HCT116 (cell line): ENCODE measurements at regions not wholly inside any gene's neighbourhood (a gene's known extent, or its start where the extent isn't known, plus 50 kb on each side); places are given as distances from the start of the nearest gene placed in this dataset.

Experiments used
- ATAC-seq: fragments of 200-7000 bp; cut with Tn5 transposase; 2 replicates; pipeline ENCODE4 v1.9.1; 2020; ENCODE audit warnings: mild to moderate bottlenecking, moderate library complexity
- BruUV-seq: library from RNA; stranded (reverse); fragments of 400-500 nt; replicated peaks from 2 replicates; lab custom pipeline; 2021; lab: Mats Ljungman, UMichigan
- CTCF ChIA-PET: fragments of 300-600 bp; sonication (Branson Sonifier 250); formaldehyde crosslinking; loops from one replicate; lab custom pipeline; 2021; ENCODE audit warnings: antibody characterized with exemption; lab: Charles Lee
- POLR2A ChIA-PET: fragments of 300-600, 350-600 bp; sonication (Branson Sonifier 250); formaldehyde crosslinking; loops from one replicate; lab custom pipeline; 2021; ENCODE audit warnings: antibody characterized with exemption; lab: Charles Lee
- RAD21 ChIA-PET, 2 experiments: fragments of 300-600 bp; sonication (Branson Sonifier 250); formaldehyde crosslinking; loops; one replicate each; lab custom pipeline; 2023; ENCODE audit warnings: low total read pairs in 2 of 2; ENCODE audit not compliant: uncharacterized antibody in 2 of 2, unreplicated experiment in 2 of 2, low non-redundant PET in 1 of 2; lab: Charles Lee
- DNase-seq: peaks from one replicate; pipeline ENCODE4 v3.0.0-alpha.2; 2010; ENCODE audit warnings: low read depth, low spot score
- H2AFZ ChIP-seq: fragments of 200-600 bp; shearing (Covaris generic), sonication (generic); 2 replicates; pipeline ENCODE4 v1.6.1; 2017; ENCODE audit warnings: low read depth, mixed run types, mixed read lengths, antibody characterized with exemption, low read length; ENCODE audit not compliant: poor library complexity, severe bottlenecking
- H3K27ac ChIP-seq: 2 replicates; pipeline ENCODE4 v1.5.1; 2012; ENCODE audit warnings: low read depth, low read length
- H3K27me3 ChIP-seq: fragments of 200-600 bp; sonication (generic); 2 replicates; pipeline ENCODE4 v1.6.1; 2016; ENCODE audit warnings: mixed run types, low read length, mixed read lengths; ENCODE audit not compliant: insufficient read depth
- H3K36me3 ChIP-seq, 2 experiments: fragments of 200-500 bp in 1 of 2; fragments of 200-600 bp in 1 of 2; sonication (Bioruptor generic) in 1 of 2; sonication (generic) in 1 of 2; 2 replicates each; pipeline versions ENCODE4 v1.5.1 to v1.6.1; 2014 to 2016; ENCODE audit warnings: low read length in 2 of 2, inconsistent platforms in 1 of 2, mixed read lengths in 1 of 2, mixed run types in 1 of 2; ENCODE audit not compliant: insufficient read depth in 2 of 2, control insufficient read depth in 1 of 2
- H3K4me1 ChIP-seq, 2 experiments: fragments of 200-600 bp in 1 of 2; sonication (generic) in 1 of 2; 2 replicates each; pipeline versions ENCODE4 v1.5.1 to v1.6.1; 2012 to 2017; ENCODE audit warnings: low read length in 2 of 2, inconsistent platforms in 1 of 2, mild to moderate bottlenecking in 1 of 2, mixed read lengths in 1 of 2, mixed run types in 1 of 2, moderate library complexity in 1 of 2; ENCODE audit not compliant: insufficient read depth in 2 of 2, control insufficient read depth in 1 of 2
- H3K4me2 ChIP-seq: fragments of 200-600 bp; sonication (generic); 2 replicates; pipeline ENCODE4 v1.6.1; 2017; ENCODE audit warnings: mixed run types, low read length, mixed read lengths
- H3K4me3 ChIP-seq, 2 experiments: fragments of 200-600 bp in 1 of 2; sonication (generic) in 1 of 2; replicated peaks in 1 of 2; 2 replicates each; pipeline ENCODE4 v1.5.1; 2011 to 2016; ENCODE audit warnings: low read length in 2 of 2, control low read depth in 1 of 2, low read depth in 1 of 2, mild to moderate bottlenecking in 1 of 2, mixed read lengths in 1 of 2, mixed run types in 1 of 2
- H3K79me2 ChIP-seq: fragments of 200-600 bp; sonication (generic); 2 replicates; pipeline ENCODE4 v1.6.1; 2017; ENCODE audit warnings: mild to moderate bottlenecking, mixed run types, low read length, moderate library complexity, mixed read lengths; ENCODE audit not compliant: insufficient read depth
- H3K9ac ChIP-seq: fragments of 200-600 bp; sonication (generic); 2 replicates; pipeline ENCODE4 v1.6.1; 2016; ENCODE audit warnings: low read length, mixed read lengths
- H3K9me2 ChIP-seq: fragments of 200-600 bp; sonication (generic), shearing (Covaris generic); 2 replicates; pipeline ENCODE4 v1.6.1; 2017; ENCODE audit warnings: mixed run types, mild to moderate bottlenecking, moderate library complexity; ENCODE audit not compliant: insufficient read depth
- H3K9me3 ChIP-seq, 2 experiments: fragments of 200-500 bp in 1 of 2; fragments of 200-600 bp in 1 of 2; sonication (Bioruptor generic) in 1 of 2; sonication (generic) in 1 of 2; 2 replicates each; pipeline ENCODE4 v1.6.1; 2014 to 2017; ENCODE audit warnings: low read length in 2 of 2, mixed read lengths in 2 of 2, inconsistent platforms in 1 of 2, low read depth in 1 of 2, mild to moderate bottlenecking in 1 of 2, mixed run types in 1 of 2, moderate library complexity in 1 of 2; ENCODE audit not compliant: control insufficient read depth in 1 of 2, insufficient read depth in 1 of 2
- H4K20me1 ChIP-seq: fragments of 200-600 bp; sonication (generic), shearing (Covaris generic); 2 replicates; pipeline ENCODE4 v1.6.1; 2017; ENCODE audit warnings: mixed run types, mild to moderate bottlenecking, moderate library complexity; ENCODE audit not compliant: insufficient read depth
- CTCF ChIP-seq, 3 experiments: fragments of 200-600 bp in 1 of 3; sonication (generic) in 1 of 3; IDR thresholded peaks in 2 of 3; conservative IDR thresholded peaks in 1 of 3; 2 replicates each; pipeline ENCODE4 v1.5.1; 2012 to 2017; ENCODE audit warnings: low read depth in 2 of 3, low read length in 2 of 3, antibody characterized with exemption in 1 of 3, borderline replicate concordance in 1 of 3, control low read depth in 1 of 3, mild to moderate bottlenecking in 1 of 3, mixed read lengths in 1 of 3, mixed run types in 1 of 3, moderate library complexity in 1 of 3; ENCODE audit not compliant: insufficient read depth in 1 of 3
- ELF1 ChIP-seq: IDR thresholded peaks from 2 replicates; pipeline ENCODE4 v1.6.1; 2012; ENCODE audit warnings: low read depth, borderline replicate concordance
- EZH2 ChIP-seq: fragments of 200-600 bp; sonication (generic); IDR thresholded peaks from 2 replicates; pipeline ENCODE4 v1.6.1; 2017; ENCODE audit warnings: antibody characterized with exemption, mixed run types
- JUND ChIP-seq: IDR thresholded peaks from 2 replicates; pipeline ENCODE4 v1.6.1; 2012
- SIN3A ChIP-seq: IDR thresholded peaks from 2 replicates; pipeline ENCODE4 v1.6.1; 2012; ENCODE audit warnings: low read depth
- SP1 ChIP-seq: IDR thresholded peaks from 2 replicates; pipeline ENCODE4 v1.6.1; 2012; ENCODE audit warnings: low read depth
- ZFX ChIP-seq: fragments of 450-650 bp; IDR thresholded peaks from 2 replicates; pipeline ENCODE4 v1.6.1; 2017
- intact Hi-C: fragments of 100-400 bp; cut with micrococcal nuclease; formaldehyde crosslinking; loops from 2 replicates; pipeline ENCODE4 v1.10.0; 2022

- DNase-seq (no peak), ATAC-seq (no peak)
- Histone ChIP-seq H4K20me1 (no peaks in the 10 kb centered on the region), H3K9ac (no peak overlapping the region), H3K4me3 (no peak overlapping the region), H3K9me2 (no peaks in the 10 kb centered on the region), H3K79me2 (no peaks in the 10 kb centered on the region), H2AFZ (no peak overlapping the region), H3K4me2 (no peak overlapping the region), H3K36me3 (no peaks in the 10 kb centered on the region), H3K27me3 (peaks cover 43% of the 10 kb centered on the region), H3K27ac (no peak overlapping the region), H3K4me1 (no peaks in the 10 kb centered on the region), H3K9me3 (no peaks in the 10 kb centered on the region)
- intact Hi-C loops = no loop called here
- ChIA-PET POLR2A (interaction anchor here (1.0 kb wide), 1 partner anchor 8 kb away, joined by 3 read pairs; no protein-coding TSS in a partner anchor), RAD21 (no interaction called here), CTCF (no interaction called here)
- TF ChIP-seq EZH2 = no peak
- BruUV-seq = no TSS peak
Observed at GRCh38 chr3:187568171-187568570, 102.0 kb downstream of the SST start.

- H3K4me1 ChIP-seq = no peaks in the 10 kb centered on the region
- ChIA-PET POLR2A (interaction anchor here (1.0 kb wide), 1 partner anchor 9 kb away, joined by 3 read pairs; no protein-coding TSS in a partner anchor), CTCF (no interaction called here), RAD21 (no interaction called here)
- no peak overlapping the region for H3K27ac ChIP-seq
- TF ChIP-seq ZFX (no peak), JUND (no peak), SIN3A (no peak), SP1 (no peak), ELF1 (no peak), CTCF (IDR thresholded peaks at IDR 0.05 in 2 of 3, conservative IDR thresholded peaks at IDR 0.05 in 1 of 3; ENCODE audit: borderline replicate concordance in 1 of 3, insufficient read depth in 1 of 3, low read depth in 2 of 3, low read length in 2 of 3) (no peak), EZH2 (no peak)
- H3K79me2 ChIP-seq = no peaks in the 10 kb centered on the region
- DNase-seq (no peak), ATAC-seq (no peak)
- H4K20me1 ChIP-seq = no peaks in the 10 kb centered on the region
- no TSS peak for BruUV-seq
- H3K9me2 ChIP-seq = no peaks in the 10 kb centered on the region
- no peaks in the 10 kb centered on the region for H3K36me3 ChIP-seq
- H2AFZ ChIP-seq = no peak overlapping the region
- no peak overlapping the region for H3K4me2 ChIP-seq
- H3K9me3 ChIP-seq = no peaks in the 10 kb centered on the region
- H3K4me3 ChIP-seq = no peak overlapping the region
- no peak overlapping the region for H3K9ac ChIP-seq
- H3K27me3 ChIP-seq = peaks cover 40% of the 10 kb centered on the region
- intact Hi-C loops = no loop called here
Observed at GRCh38 chr3:187567661-187568121, 102.5 kb downstream of the SST start.
